Activated CD4-positive, alpha-beta T cell treated with anti-CD3 and anti-CD28 coated beads, Interleukin-2, amount 10 ng/mL, durations not matched to agents 24 days and 14 days (primary cell): ENCODE measurements at regions not wholly inside any gene's neighbourhood (a gene's known extent, or its start where the extent isn't known, plus 50 kb on each side); places are given as distances from the start of the nearest gene placed in this dataset.

Source experiments
- DNase-seq: peaks from one replicate; pipeline ENCODE4 v3.0.0; 2022
- H3K27ac Mint-ChIP-seq: one replicate; pipeline ENCODE4 v1.8.0; 2022; ENCODE audit warnings: mild to moderate bottlenecking, mixed read lengths
- H3K27me3 Mint-ChIP-seq: one replicate; pipeline ENCODE4 v1.8.0; 2022; ENCODE audit warnings: mixed read lengths
- H3K36me3 Mint-ChIP-seq: one replicate; pipeline ENCODE4 v1.8.0; 2022; ENCODE audit warnings: low read depth, mild to moderate bottlenecking, mixed read lengths
- H3K4me1 Mint-ChIP-seq: one replicate; pipeline ENCODE4 v1.8.0; 2021; ENCODE audit warnings: mixed read lengths
- H3K4me3 Mint-ChIP-seq: one replicate; pipeline ENCODE4 v1.8.0; 2022; ENCODE audit warnings: mild to moderate bottlenecking, moderate library complexity, mixed read lengths
- H3K9me3 Mint-ChIP-seq: one replicate; pipeline ENCODE4 v1.8.0; 2021; ENCODE audit warnings: mixed read lengths
- intact Hi-C: fragments of 100-400 bp; cut with micrococcal nuclease; formaldehyde crosslinking; loops from one replicate; pipeline ENCODE4 v1.15.1; 2023

DNA sequence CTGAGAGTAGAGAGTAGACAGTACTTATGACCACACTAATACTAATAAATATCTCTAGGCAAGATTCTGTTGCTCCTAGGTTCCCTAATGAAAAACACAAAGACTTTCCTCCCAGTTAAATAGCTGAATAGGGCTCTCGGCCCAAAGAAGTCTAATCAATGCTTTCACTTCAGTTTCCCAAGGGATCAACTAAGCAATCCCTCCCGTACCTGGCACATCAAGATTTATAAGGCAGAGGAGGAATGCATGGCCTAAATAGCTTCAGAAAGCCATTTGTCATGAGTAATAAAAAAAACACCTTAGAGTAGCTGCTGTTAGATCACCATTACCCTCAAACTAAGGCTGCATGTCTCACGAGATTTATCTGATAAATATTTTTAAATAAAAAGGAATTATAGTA, 56.8 kb upstream of the EXOC1L start:
- no peak for DNase-seq
- H3K4me3 Mint-ChIP-seq: no peak overlapping the region
- H3K27ac Mint-ChIP-seq: no peak overlapping the region
- H3K36me3 Mint-ChIP-seq: no peaks in the 10 kb centered on the region
- H3K27me3 Mint-ChIP-seq: peaks cover 2% of the 10 kb centered on the region
- intact Hi-C loops: no loop called here
- H3K4me1 Mint-ChIP-seq: no peaks in the 10 kb centered on the region
- H3K9me3 Mint-ChIP-seq: no peaks in the 10 kb centered on the region

DNA sequence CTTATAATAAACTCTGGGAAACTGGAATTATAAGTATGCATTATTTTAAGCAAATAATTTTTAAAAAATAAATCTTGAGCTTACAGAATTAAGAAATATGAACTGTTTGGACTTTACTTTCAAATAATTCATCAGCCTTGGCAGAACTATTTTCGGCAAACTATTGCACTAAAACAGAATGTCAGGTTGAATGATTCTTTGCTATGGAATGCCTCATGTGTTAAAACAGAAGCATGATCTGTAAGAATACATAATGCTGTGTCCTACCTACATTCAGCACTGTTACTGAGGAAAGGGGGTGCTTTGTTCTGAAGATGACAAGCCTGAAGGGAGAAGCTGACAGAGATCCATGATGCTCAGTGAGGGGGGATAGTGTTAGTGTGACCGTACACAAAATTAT, 55.6 kb upstream of the EXOC1L start:
- intact Hi-C loops: no loop called here
- Mint-ChIP-seq H3K27ac (no peak overlapping the region), H3K4me3 (no peak overlapping the region), H3K9me3 (no peaks in the 10 kb centered on the region), H3K36me3 (no peaks in the 10 kb centered on the region), H3K4me1 (no peaks in the 10 kb centered on the region), H3K27me3 (peaks cover 2% of the 10 kb centered on the region)
- no peak for DNase-seq

DNA sequence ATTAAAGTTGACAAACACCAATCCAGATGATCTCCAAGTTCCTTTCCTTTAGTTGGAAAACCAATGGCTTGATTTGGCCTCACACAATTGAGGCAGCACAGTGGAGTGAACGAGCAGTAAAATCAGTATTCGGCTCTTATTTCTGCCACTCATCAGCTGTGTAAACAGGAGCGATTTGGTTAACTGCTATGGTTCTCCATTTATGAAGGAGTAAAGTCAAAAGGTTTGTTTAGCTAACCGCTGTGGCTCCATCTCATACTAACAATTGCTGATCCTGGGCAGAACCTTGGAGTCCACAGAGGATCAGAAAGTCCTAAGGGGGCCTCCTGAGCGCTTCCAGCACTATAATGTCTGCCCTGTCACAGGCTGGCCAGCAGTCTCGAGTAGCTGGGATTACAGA, 54.5 kb upstream of the EXOC1L start:
- no peak for DNase-seq
- Mint-ChIP-seq H3K27me3 (peaks cover 2% of the 10 kb centered on the region), H3K9me3 (no peaks in the 10 kb centered on the region), H3K4me3 (no peak overlapping the region), H3K27ac (no peak overlapping the region), H3K4me1 (no peaks in the 10 kb centered on the region), H3K36me3 (no peaks in the 10 kb centered on the region)
- intact Hi-C loops: no loop called here

DNA sequence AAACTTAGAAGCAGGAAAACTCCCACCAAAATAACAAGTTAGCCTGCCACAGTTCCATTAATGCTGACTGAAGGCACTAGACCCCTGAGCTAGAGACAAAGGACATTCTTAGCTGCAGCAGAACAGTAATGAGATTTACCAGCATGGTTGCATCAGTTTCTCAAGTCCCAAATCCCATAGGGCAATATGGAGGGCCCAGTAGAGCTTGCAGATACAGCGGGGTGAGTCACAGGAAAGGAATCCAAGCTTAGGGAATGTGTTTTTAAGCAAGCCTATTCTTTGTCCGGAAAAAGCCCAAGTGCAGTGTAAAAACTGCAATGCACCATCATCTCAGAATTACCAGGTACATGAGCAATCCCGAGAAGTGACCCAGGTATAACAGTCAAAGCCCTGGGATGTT, 51.3 kb upstream of the EXOC1L start:
- Mint-ChIP-seq H3K4me1 (no peaks in the 10 kb centered on the region), H3K27me3 (peaks cover 2% of the 10 kb centered on the region), H3K36me3 (no peaks in the 10 kb centered on the region), H3K4me3 (no peak overlapping the region), H3K9me3 (no peaks in the 10 kb centered on the region), H3K27ac (no peak overlapping the region)
- intact Hi-C loops: no loop called here
- no peak for DNase-seq
